ENCODE measurements at regions not wholly inside any gene's neighbourhood (a gene's known extent, or its start where the extent isn't known, plus 50 kb on each side); places are given as distances from the start of the nearest gene placed in this dataset.

GRCh38 chr4:53775381-53775780 lies 184.1 kb upstream of the LNX1 start:
- ChIA-PET POLR2A (no interaction called here), CTCF (no interaction called here)
- H3K4me1 ChIP-seq (ENCODE audit: control extremely low read depth in 1 of 4, control insufficient read depth in 4 of 4, insufficient read depth in 4 of 4, low read length in 3 of 4): no peaks in the 10 kb centered on the region
- H3K9me3 ChIP-seq (ENCODE audit: control extremely low read depth in 1 of 5, control insufficient read depth in 4 of 5, insufficient read depth in 2 of 5, low read depth in 1 of 5, low read length in 4 of 5): no peaks in the 10 kb centered on the region
- no peak for DNase-seq
- 100% methylated on average over 3 of the region's 4 CpGs for WGBS (ENCODE audit: insufficient coverage)
- H3K36me3 ChIP-seq (ENCODE audit: control insufficient read depth in 4 of 4, insufficient read depth in 4 of 4, low read length in 3 of 4): no peaks in the 10 kb centered on the region
- H3K27me3 ChIP-seq (replicated peaks in 2 of 5; ENCODE audit: control insufficient read depth in 4 of 5, insufficient read depth in 5 of 5, low read length in 4 of 5): no peaks in the 10 kb centered on the region
- H3K4me3 ChIP-seq (ENCODE audit: control insufficient read depth in 1 of 7, extremely low read depth in 1 of 7, insufficient read depth in 4 of 7, low read depth in 2 of 7, low read length in 6 of 7): no peak overlapping the region
- no peak overlapping the region for H3K27ac ChIP-seq (ENCODE audit: insufficient read depth in 1 of 2, low read depth in 1 of 2, low read length in 2 of 2, poor library complexity in 1 of 2, severe bottlenecking in 2 of 2)

- H3K27ac ChIP-seq (ENCODE audit: insufficient read depth in 1 of 2, low read depth in 1 of 2, low read length in 2 of 2, poor library complexity in 1 of 2, severe bottlenecking in 2 of 2): no peak overlapping the region
- POLR2A ChIA-PET: no interaction called here
- no peaks in the 10 kb centered on the region for H3K9me3 ChIP-seq (ENCODE audit: control extremely low read depth in 1 of 5, control insufficient read depth in 4 of 5, insufficient read depth in 2 of 5, low read depth in 1 of 5, low read length in 4 of 5)
- H3K4me1 ChIP-seq (ENCODE audit: control extremely low read depth in 1 of 4, control insufficient read depth in 4 of 4, insufficient read depth in 4 of 4, low read length in 3 of 4): no peaks in the 10 kb centered on the region
- DNase-seq: no peak
- no peak overlapping the region for H3K4me3 ChIP-seq (ENCODE audit: control insufficient read depth in 1 of 7, extremely low read depth in 1 of 7, insufficient read depth in 4 of 7, low read depth in 2 of 7, low read length in 6 of 7)
- H3K36me3 ChIP-seq (ENCODE audit: control insufficient read depth in 4 of 4, insufficient read depth in 4 of 4, low read length in 3 of 4): no peaks in the 10 kb centered on the region
- CTCF ChIA-PET: interaction anchor here (1.0 kb wide), 1 partner anchor 12 kb away, joined by 3 read pairs; no protein-coding TSS in a partner anchor
- H3K27me3 ChIP-seq (replicated peaks in 2 of 5; ENCODE audit: control insufficient read depth in 4 of 5, insufficient read depth in 5 of 5, low read length in 4 of 5): no peaks in the 10 kb centered on the region
- WGBS (ENCODE audit: insufficient coverage): 100% methylated on average over 2 of the region's 3 CpGs
Measured at GRCh38 chr4:53771326-53771725, 180.0 kb upstream of the LNX1 start.

GRCh38 chr4:53767482-53767881 lies 176.2 kb upstream of the LNX1 start:
- WGBS (ENCODE audit: insufficient coverage): no CpG with 5 or more reads among the region's 2 CpGs
- CTCF ChIA-PET: no interaction called here

GRCh38 chr4:53764761-53765490 lies 173.6 kb upstream of the LNX1 start:
- no peaks in the 10 kb centered on the region for H3K36me3 ChIP-seq (ENCODE audit: control insufficient read depth in 4 of 4, insufficient read depth in 4 of 4, low read length in 3 of 4)
- no peak overlapping the region for H3K4me3 ChIP-seq (ENCODE audit: control insufficient read depth in 1 of 7, extremely low read depth in 1 of 7, insufficient read depth in 4 of 7, low read depth in 2 of 7, low read length in 6 of 7)
- 100% methylated on average over 1 of the region's 3 CpGs for WGBS (ENCODE audit: insufficient coverage)
- no peak for DNase-seq
- H3K27ac ChIP-seq (ENCODE audit: insufficient read depth in 1 of 2, low read depth in 1 of 2, low read length in 2 of 2, poor library complexity in 1 of 2, severe bottlenecking in 2 of 2): no peak overlapping the region
- ChIA-PET CTCF (interaction anchor here (0.8 to 1.1 kb wide), 2 partner anchors 56 to 109 kb away, joined by 3 read pairs; no protein-coding TSS in a partner anchor), POLR2A (no interaction called here)
- peaks cover 0 to 3% (median 0%) of the 10 kb centered on the region in 5 experiments for H3K9me3 ChIP-seq (ENCODE audit: control extremely low read depth in 1 of 5, control insufficient read depth in 4 of 5, insufficient read depth in 2 of 5, low read depth in 1 of 5, low read length in 4 of 5)
- no peaks in the 10 kb centered on the region for H3K27me3 ChIP-seq (replicated peaks in 2 of 5; ENCODE audit: control insufficient read depth in 4 of 5, insufficient read depth in 5 of 5, low read length in 4 of 5)
- H3K4me1 ChIP-seq (ENCODE audit: control extremely low read depth in 1 of 4, control insufficient read depth in 4 of 4, insufficient read depth in 4 of 4, low read length in 3 of 4): no peaks in the 10 kb centered on the region

More at GRCh38 chr4:53767482-53767881, 176.2 kb upstream of the LNX1 start:
- POLR2A ChIA-PET: interaction anchor here (0.6 kb wide), 1 partner anchor 1391 kb away, joined by 5 read pairs; no protein-coding TSS in a partner anchor
- Histone ChIP-seq H3K4me3 (ENCODE audit: control insufficient read depth in 1 of 7, extremely low read depth in 1 of 7, insufficient read depth in 4 of 7, low read depth in 2 of 7, low read length in 6 of 7) (no peak overlapping the region), H3K36me3 (ENCODE audit: control insufficient read depth in 4 of 4, insufficient read depth in 4 of 4, low read length in 3 of 4) (no peaks in the 10 kb centered on the region), H3K4me1 (ENCODE audit: control extremely low read depth in 1 of 4, control insufficient read depth in 4 of 4, insufficient read depth in 4 of 4, low read length in 3 of 4) (no peaks in the 10 kb centered on the region), H3K9me3 (ENCODE audit: control extremely low read depth in 1 of 5, control insufficient read depth in 4 of 5, insufficient read depth in 2 of 5, low read depth in 1 of 5, low read length in 4 of 5) (no peaks in the 10 kb centered on the region), H3K27ac (ENCODE audit: insufficient read depth in 1 of 2, low read depth in 1 of 2, low read length in 2 of 2, poor library complexity in 1 of 2, severe bottlenecking in 2 of 2) (no peak overlapping the region), H3K27me3 (replicated peaks in 2 of 5; ENCODE audit: control insufficient read depth in 4 of 5, insufficient read depth in 5 of 5, low read length in 4 of 5) (no peaks in the 10 kb centered on the region)
- DNase-seq: no peak

GRCh38 chr4:53763813-53764597 lies 172.7 kb upstream of the LNX1 start:
- WGBS (ENCODE audit: insufficient coverage): 68% methylated on average over 4 of the region's 5 CpGs
- Histone ChIP-seq H3K36me3 (ENCODE audit: control insufficient read depth in 4 of 4, insufficient read depth in 4 of 4, low read length in 3 of 4) (no peaks in the 10 kb centered on the region), H3K4me1 (ENCODE audit: control extremely low read depth in 1 of 4, control insufficient read depth in 4 of 4, insufficient read depth in 4 of 4, low read length in 3 of 4) (no peaks in the 10 kb centered on the region), H3K4me3 (ENCODE audit: control insufficient read depth in 1 of 7, extremely low read depth in 1 of 7, insufficient read depth in 4 of 7, low read depth in 2 of 7, low read length in 6 of 7) (no peak overlapping the region), H3K9me3 (ENCODE audit: control extremely low read depth in 1 of 5, control insufficient read depth in 4 of 5, insufficient read depth in 2 of 5, low read depth in 1 of 5, low read length in 4 of 5) (peaks cover 0 to 3% (median 0%) of the 10 kb centered on the region in 5 experiments), H3K27me3 (replicated peaks in 2 of 5; ENCODE audit: control insufficient read depth in 4 of 5, insufficient read depth in 5 of 5, low read length in 4 of 5) (no peaks in the 10 kb centered on the region), H3K27ac (ENCODE audit: insufficient read depth in 1 of 2, low read depth in 1 of 2, low read length in 2 of 2, poor library complexity in 1 of 2, severe bottlenecking in 2 of 2) (no peak overlapping the region)
- ChIA-PET POLR2A (no interaction called here), CTCF (interaction anchor here (0.8 to 1.3 kb wide), 2 partner anchors 9 to 55 kb away, joined by 3 read pairs; no protein-coding TSS in a partner anchor)
- no peak for DNase-seq

- Histone ChIP-seq H3K9me3 (ENCODE audit: control extremely low read depth in 1 of 5, control insufficient read depth in 4 of 5, insufficient read depth in 2 of 5, low read depth in 1 of 5, low read length in 4 of 5) (peaks cover 5 to 16% (median 5%) of the 10 kb centered on the region in 5 experiments), H3K27ac (ENCODE audit: insufficient read depth in 1 of 2, low read depth in 1 of 2, low read length in 2 of 2, poor library complexity in 1 of 2, severe bottlenecking in 2 of 2) (no peak overlapping the region), H3K27me3 (replicated peaks in 2 of 5; ENCODE audit: control insufficient read depth in 4 of 5, insufficient read depth in 5 of 5, low read length in 4 of 5) (no peaks in the 10 kb centered on the region), H3K4me3 (ENCODE audit: control insufficient read depth in 1 of 7, extremely low read depth in 1 of 7, insufficient read depth in 4 of 7, low read depth in 2 of 7, low read length in 6 of 7) (no peak overlapping the region), H3K36me3 (ENCODE audit: control insufficient read depth in 4 of 4, insufficient read depth in 4 of 4, low read length in 3 of 4) (no peaks in the 10 kb centered on the region), H3K4me1 (ENCODE audit: control extremely low read depth in 1 of 4, control insufficient read depth in 4 of 4, insufficient read depth in 4 of 4, low read length in 3 of 4) (no peaks in the 10 kb centered on the region)
- WGBS (ENCODE audit: insufficient coverage): no CpG with 5 or more reads among the region's 1 CpG
- ChIA-PET CTCF (interaction anchor here (0.9 kb wide), 1 partner anchor 8 kb away, joined by 3 read pairs; no protein-coding TSS in a partner anchor), POLR2A (no interaction called here)
- no peak for DNase-seq
Measured at GRCh38 chr4:53755656-53756055, 164.4 kb upstream of the LNX1 start.

- DNase-seq: no peak
- H3K9me3 ChIP-seq (ENCODE audit: control extremely low read depth in 1 of 5, control insufficient read depth in 4 of 5, insufficient read depth in 2 of 5, low read depth in 1 of 5, low read length in 4 of 5): peaks cover 2 to 16% (median 5%) of the 10 kb centered on the region in 5 experiments
- no peak overlapping the region for H3K27ac ChIP-seq (ENCODE audit: insufficient read depth in 1 of 2, low read depth in 1 of 2, low read length in 2 of 2, poor library complexity in 1 of 2, severe bottlenecking in 2 of 2)
- POLR2A ChIA-PET: no interaction called here
- no peaks in the 10 kb centered on the region for H3K27me3 ChIP-seq (replicated peaks in 2 of 5; ENCODE audit: control insufficient read depth in 4 of 5, insufficient read depth in 5 of 5, low read length in 4 of 5)
- H3K36me3 ChIP-seq (ENCODE audit: control insufficient read depth in 4 of 4, insufficient read depth in 4 of 4, low read length in 3 of 4): no peaks in the 10 kb centered on the region
- H3K4me1 ChIP-seq (ENCODE audit: control extremely low read depth in 1 of 4, control insufficient read depth in 4 of 4, insufficient read depth in 4 of 4, low read length in 3 of 4): peaks cover 0 to 5% (median 0%) of the 10 kb centered on the region in 4 experiments
- CTCF ChIA-PET: no interaction called here
- no peak overlapping the region for H3K4me3 ChIP-seq (ENCODE audit: control insufficient read depth in 1 of 7, extremely low read depth in 1 of 7, insufficient read depth in 4 of 7, low read depth in 2 of 7, low read length in 6 of 7)
- WGBS (ENCODE audit: insufficient coverage): 100% methylated on average over 1 of the region's 2 CpGs
Measured at GRCh38 chr4:53752124-53752523, 160.8 kb upstream of the LNX1 start.

All from common myeloid progenitor, CD34-positive (primary cell).